Vagina (tissue), 2 donors: ENCODE measurements at regions not wholly inside any gene's neighbourhood (a gene's known extent, or its start where the extent isn't known, plus 50 kb on each side); places are given as distances from the start of the nearest gene placed in this dataset.

Experiments used
- CTCF ChIP-seq, 3 experiments: fragments of 450-650 bp in 2 of 3; fragments of 200-600 bp in 1 of 3; sonication (generic) in 1 of 3; IDR thresholded peaks; one replicate each; pipeline ENCODE4 v1.5.1; 2017 to 2019; ENCODE audit warnings: antibody characterized with exemption in 3 of 3, mild to moderate bottlenecking in 2 of 3, moderate library complexity in 2 of 3
- POLR2A ChIP-seq, 2 donors: fragments of 450-650 bp; IDR thresholded peaks; one replicate each; pipeline ENCODE4 v1.6.1; 2017; ENCODE audit warnings: antibody characterized with exemption in 2 of 2, mild to moderate bottlenecking in 2 of 2, moderate library complexity in 2 of 2
- POLR2AphosphoS5 ChIP-seq, 2 donors: sonication (generic); formaldehyde crosslinking; IDR thresholded peaks; one replicate each; pipeline ENCODE4 v1.9.0; 2017; ENCODE audit warnings: antibody characterized with exemption in 2 of 2, mild to moderate bottlenecking in 2 of 2, low read depth in 1 of 2; ENCODE audit not compliant: insufficient read depth in 1 of 2

GRCh38 chr6:120899932-120900331, 434.3 kb downstream of the TBC1D32 start:
- no peak for TF ChIP-seq CTCF (IDR thresholded peaks at IDR 0.05)
- no peak for TF ChIP-seq POLR2AphosphoS5 (IDR thresholded peaks at IDR 0.05; ENCODE audit: insufficient read depth in 1 of 2, low read depth in 1 of 2)
- no peak for TF ChIP-seq POLR2A (IDR thresholded peaks at IDR 0.05)
